ENCODE measurements at regions not wholly inside any gene's neighbourhood (a gene's known extent, or its start where the extent isn't known, plus 50 kb on each side); places are given as distances from the start of the nearest gene placed in this dataset.

- intact Hi-C loops (cut with micrococcal nuclease) = no loop called here
- no peak overlapping the region for H3K27ac ChIP-seq (replicated peaks)
- no peak for DNase-seq
- TF ChIP-seq CTCF (IDR thresholded peaks at IDR 0.05; ENCODE audit: borderline replicate concordance) = no peak
- no peaks in the 10 kb centered on the region for H3K4me1 ChIP-seq
- H3K4me3 ChIP-seq = no peak overlapping the region
- H3K36me3 ChIP-seq = no peaks in the 10 kb centered on the region
- no peaks in the 10 kb centered on the region for H3K27me3 ChIP-seq (ENCODE audit: low read depth)
- no peaks in the 10 kb centered on the region for H3K9me3 ChIP-seq (replicated peaks)
Observed at GRCh38 chr2:220614064-220614463, 958.0 kb downstream of the EPHA4 start.

GRCh38 chr2:220619525-220620220 is 952.4 kb downstream of the EPHA4 start:
- H3K4me3 ChIP-seq = no peak overlapping the region
- TF ChIP-seq CTCF (IDR thresholded peaks at IDR 0.05; ENCODE audit: borderline replicate concordance) = no peak
- no peaks in the 10 kb centered on the region for H3K27me3 ChIP-seq (ENCODE audit: low read depth)
- no peaks in the 10 kb centered on the region for H3K9me3 ChIP-seq (replicated peaks)
- no peak for DNase-seq
- H3K27ac ChIP-seq (replicated peaks) = no peak overlapping the region
- no peaks in the 10 kb centered on the region for H3K36me3 ChIP-seq
- H3K4me1 ChIP-seq = no peaks in the 10 kb centered on the region
- intact Hi-C loops (cut with micrococcal nuclease) = no loop called here

GRCh38 chr2:220626603-220627002 is 945.5 kb downstream of the EPHA4 start:
- Histone ChIP-seq H3K27ac (replicated peaks) (no peak overlapping the region), H3K4me3 (no peak overlapping the region), H3K4me1 (no peaks in the 10 kb centered on the region), H3K27me3 (ENCODE audit: low read depth) (no peaks in the 10 kb centered on the region), H3K9me3 (replicated peaks) (no peaks in the 10 kb centered on the region), H3K36me3 (no peaks in the 10 kb centered on the region)
- no peak for DNase-seq
- no peak for TF ChIP-seq CTCF (IDR thresholded peaks at IDR 0.05; ENCODE audit: borderline replicate concordance)
- intact Hi-C loops (cut with micrococcal nuclease) = no loop called here

GRCh38 chr2:220628252-220628651 is 943.9 kb downstream of the EPHA4 start:
- Histone ChIP-seq H3K27ac (replicated peaks) (no peak overlapping the region), H3K27me3 (ENCODE audit: low read depth) (peaks cover 5% of the 10 kb centered on the region), H3K4me3 (no peak overlapping the region), H3K36me3 (no peaks in the 10 kb centered on the region), H3K4me1 (no peaks in the 10 kb centered on the region), H3K9me3 (replicated peaks) (no peaks in the 10 kb centered on the region)
- intact Hi-C loops (cut with micrococcal nuclease) = no loop called here
- no peak for TF ChIP-seq CTCF (IDR thresholded peaks at IDR 0.05; ENCODE audit: borderline replicate concordance)
- DNase-seq = no peak

- no peak for DNase-seq
- TF ChIP-seq CTCF (IDR thresholded peaks at IDR 0.05; ENCODE audit: borderline replicate concordance) = no peak
- no peaks in the 10 kb centered on the region for H3K9me3 ChIP-seq (replicated peaks)
- H3K4me1 ChIP-seq = no peaks in the 10 kb centered on the region
- peaks cover 12% of the 10 kb centered on the region for H3K27me3 ChIP-seq (ENCODE audit: low read depth)
- H3K4me3 ChIP-seq = no peak overlapping the region
- intact Hi-C loops (cut with micrococcal nuclease) = no loop called here
- no peak overlapping the region for H3K27ac ChIP-seq (replicated peaks)
- no peaks in the 10 kb centered on the region for H3K36me3 ChIP-seq
Observed at GRCh38 chr2:220641137-220641536, 931.0 kb downstream of the EPHA4 start.
